ENCODE measurements at regions not wholly inside any gene's neighbourhood (a gene's known extent, or its start where the extent isn't known, plus 50 kb on each side); places are given as distances from the start of the nearest gene placed in this dataset.

GRCh38 chr15:98401029-98401428 lies 247.3 kb upstream of the IGF1R start:
- DNase-seq (ENCODE audit: low read depth) = no peak
- in situ Hi-C loops (cut with HindIII; ENCODE audit: low sequenced_read_pairs) = no loop called here
- TF ChIP-seq CTCF (IDR thresholded peaks at IDR 0.05; ENCODE audit: low read depth, low read length, missing control alignments) = no peak

GRCh38 chr15:98402486-98402885 lies 245.9 kb upstream of the IGF1R start:
- no peak for DNase-seq (ENCODE audit: low read depth)
- in situ Hi-C loops (cut with HindIII; ENCODE audit: low sequenced_read_pairs) = no loop called here
- no peak overlapping the region for H3K4me3 ChIP-seq (ENCODE audit: low read depth, low read length)
- no peak for TF ChIP-seq CTCF (IDR thresholded peaks at IDR 0.05; ENCODE audit: low read depth, low read length, missing control alignments)

More at GRCh38 chr15:98401029-98401428, 247.3 kb upstream of the IGF1R start:
- H3K4me3 ChIP-seq (ENCODE audit: low read depth, low read length) = no peak overlapping the region

DNA sequence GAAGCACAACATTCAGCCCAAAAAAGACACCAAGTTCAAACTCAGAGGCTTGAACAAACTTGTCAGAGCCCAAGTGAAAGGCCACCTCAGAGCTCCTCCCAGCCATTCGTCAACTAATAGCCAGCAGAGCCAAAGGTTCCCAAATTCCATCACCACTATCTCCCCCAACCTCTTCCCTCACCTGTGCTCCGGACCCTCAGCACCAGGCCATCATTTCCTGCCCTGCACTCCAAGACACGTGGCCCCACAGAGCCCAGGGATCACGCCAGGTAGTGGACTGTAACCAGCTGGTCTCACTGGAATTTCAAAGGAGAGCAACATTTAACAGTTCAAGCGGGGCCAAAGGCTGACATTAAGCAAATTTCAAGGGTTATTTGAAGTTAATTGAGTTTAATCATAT lies 245.2 kb upstream of the IGF1R start:
- H3K4me3 ChIP-seq (ENCODE audit: low read depth, low read length) = no peak overlapping the region
- in situ Hi-C loops (cut with HindIII; ENCODE audit: low sequenced_read_pairs) = no loop called here
- no peak for DNase-seq (ENCODE audit: low read depth)
- no peak for TF ChIP-seq CTCF (IDR thresholded peaks at IDR 0.05; ENCODE audit: low read depth, low read length, missing control alignments)

DNA sequence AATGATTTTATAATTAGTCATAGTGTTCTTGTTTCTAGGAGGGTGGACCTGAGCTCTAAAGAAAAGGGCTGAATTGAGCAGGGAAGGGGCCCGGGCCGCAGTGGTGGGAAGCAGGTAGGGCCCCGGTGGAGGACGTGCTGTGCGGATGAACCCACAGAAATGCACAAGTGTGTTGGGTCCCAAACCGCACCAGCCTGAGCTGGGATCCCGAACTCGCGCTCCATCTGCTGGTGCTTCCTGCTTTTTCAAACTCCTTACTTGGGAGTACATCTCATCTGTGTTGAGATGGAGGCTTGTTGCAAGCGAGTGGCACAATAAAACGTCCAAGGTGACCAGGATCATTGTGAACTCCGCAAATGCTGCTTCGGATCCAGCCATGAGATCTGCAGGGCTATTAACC lies 244.8 kb upstream of the IGF1R start:
- no peak overlapping the region for H3K4me3 ChIP-seq (ENCODE audit: low read depth, low read length)
- in situ Hi-C loops (cut with HindIII; ENCODE audit: low sequenced_read_pairs) = no loop called here
- no peak for DNase-seq (ENCODE audit: low read depth)
- no peak for TF ChIP-seq CTCF (IDR thresholded peaks at IDR 0.05; ENCODE audit: low read depth, low read length, missing control alignments)

- no peak overlapping the region for H3K4me3 ChIP-seq (ENCODE audit: low read depth, low read length)
- in situ Hi-C loops (cut with HindIII; ENCODE audit: low sequenced_read_pairs) = no loop called here
- TF ChIP-seq CTCF (IDR thresholded peaks at IDR 0.05; ENCODE audit: low read depth, low read length, missing control alignments) = no peak
- DNase-seq (ENCODE audit: low read depth) = no peak
Observed at GRCh38 chr15:98405013-98405412, 243.3 kb upstream of the IGF1R start.

- H3K4me3 ChIP-seq (ENCODE audit: low read depth, low read length) = no peak overlapping the region
- no peak for DNase-seq (ENCODE audit: low read depth)
- TF ChIP-seq CTCF (IDR thresholded peaks at IDR 0.05; ENCODE audit: low read depth, low read length, missing control alignments) = no peak
- in situ Hi-C loops (cut with HindIII; ENCODE audit: low sequenced_read_pairs) = no loop called here
Observed at GRCh38 chr15:98408231-98408630, 240.1 kb upstream of the IGF1R start.

DNA sequence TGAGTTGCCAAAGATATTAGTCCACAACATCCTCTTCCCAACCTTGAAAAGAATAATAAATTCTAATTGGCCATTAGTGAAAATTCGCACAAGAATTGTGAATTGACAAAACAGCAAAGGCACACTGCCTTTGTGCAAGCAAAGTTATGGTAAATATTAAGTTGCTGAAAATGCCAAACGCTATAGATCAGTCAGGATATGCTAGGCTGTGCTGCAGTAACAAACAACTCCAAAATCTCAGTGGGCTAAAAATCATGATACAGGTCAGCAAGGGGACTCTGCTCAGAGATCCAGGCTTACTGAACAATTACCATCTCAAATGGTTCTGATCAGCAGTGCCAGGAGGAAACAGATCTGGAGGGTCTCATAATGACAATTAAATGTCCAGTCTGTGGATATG lies 238.0 kb upstream of the IGF1R start:
- H3K4me3 ChIP-seq (ENCODE audit: low read depth, low read length) = no peak overlapping the region
- no peak for DNase-seq (ENCODE audit: low read depth)
- no peak for TF ChIP-seq CTCF (IDR thresholded peaks at IDR 0.05; ENCODE audit: low read depth, low read length, missing control alignments)
- in situ Hi-C loops (cut with HindIII; ENCODE audit: low sequenced_read_pairs) = no loop called here
